OCI-LY1 (cell line): ENCODE measurements at regions not wholly inside any gene's neighbourhood (a gene's known extent, or its start where the extent isn't known, plus 50 kb on each side); places are given as distances from the start of the nearest gene placed in this dataset.

ENCODE experiments used
- H2AFZ ChIP-seq: fragments of 200-600 bp; sonication (generic), shearing (Covaris generic); 2 replicates; pipeline ENCODE4 v1.6.0; 2014; ENCODE audit warnings: antibody characterized with exemption, mild to moderate bottlenecking, low read length
- H3F3A ChIP-seq: fragments of 200-600 bp; sonication (generic), shearing (Covaris generic); 2 replicates; pipeline ENCODE4 v1.6.0; 2014; ENCODE audit warnings: mild to moderate bottlenecking, antibody characterized with exemption, low read length, moderate library complexity; ENCODE audit not compliant: insufficient read depth
- H3K27ac ChIP-seq: fragments of 200-600 bp; sonication (generic); 2 replicates; pipeline ENCODE4 v1.5.1; 2014; ENCODE audit warnings: low read length, mixed run types, mild to moderate bottlenecking, low read depth; ENCODE audit not compliant: poor library complexity, severe bottlenecking
- H3K27me3 ChIP-seq: fragments of 200-600 bp; sonication (generic); 2 replicates; pipeline ENCODE4 v1.6.0; 2014; ENCODE audit warnings: antibody characterized with exemption, mild to moderate bottlenecking, low read length, moderate library complexity; ENCODE audit not compliant: insufficient read depth
- H3K36me3 ChIP-seq: fragments of 200-600 bp; sonication (generic); 2 replicates; pipeline ENCODE4 v1.6.1; 2014; ENCODE audit warnings: mild to moderate bottlenecking, antibody characterized with exemption, low read length, moderate library complexity, mixed read lengths; ENCODE audit not compliant: insufficient read depth
- H3K4me1 ChIP-seq: fragments of 200-600 bp; sonication (generic); 2 replicates; pipeline ENCODE4 v1.5.1; 2014; ENCODE audit warnings: mild to moderate bottlenecking, low read length, moderate library complexity; ENCODE audit not compliant: insufficient read depth, severe bottlenecking
- H3K4me2 ChIP-seq: fragments of 200-600 bp; sonication (generic), shearing (Covaris generic); 2 replicates; pipeline ENCODE4 v1.6.1; 2014; ENCODE audit warnings: low read length
- H3K4me3 ChIP-seq: fragments of 200-600 bp; sonication (generic); 2 replicates; pipeline ENCODE4 v1.5.1; 2014; ENCODE audit warnings: low read length, low read depth, mild to moderate bottlenecking, mixed read lengths; ENCODE audit not compliant: poor library complexity, severe bottlenecking
- H3K79me2 ChIP-seq: fragments of 200-600 bp; shearing (Covaris generic); 2 replicates; pipeline ENCODE4 v1.6.1; 2016; ENCODE audit warnings: mixed run types, low read length, mixed read lengths; ENCODE audit not compliant: insufficient read depth
- H3K9ac ChIP-seq: fragments of 200-600 bp; sonication (generic), shearing (Covaris generic); 2 replicates; pipeline ENCODE4 v1.6.1; 2014; ENCODE audit warnings: mild to moderate bottlenecking, low read length, mixed read lengths
- H3K9me2 ChIP-seq: fragments of 200-600 bp; sonication (generic), shearing (Covaris generic); 2 replicates; pipeline ENCODE4 v1.6.1; 2014; ENCODE audit warnings: low read depth, mild to moderate bottlenecking, low read length, mixed read lengths
- H3K9me3 ChIP-seq: fragments of 200-600 bp; shearing (Covaris generic); 2 replicates; pipeline ENCODE4 v1.6.1; 2014; ENCODE audit warnings: low read length, mixed read lengths
- H4K20me1 ChIP-seq: fragments of 200-600 bp; sonication (generic), shearing (Covaris generic); 2 replicates; pipeline ENCODE4 v1.6.0; 2016; ENCODE audit warnings: mild to moderate bottlenecking, low read length; ENCODE audit not compliant: insufficient read depth
- CTCF ChIP-seq: fragments of 200-600 bp; sonication (generic), shearing (Covaris generic); IDR thresholded peaks from 2 replicates; pipeline ENCODE4 v1.5.1; 2017; ENCODE audit warnings: mild to moderate bottlenecking, antibody characterized with exemption, low read length, moderate library complexity, mixed read lengths
- EZH2 ChIP-seq: fragments of 200-600 bp; sonication (generic), shearing (Covaris generic); IDR thresholded peaks from 2 replicates; pipeline ENCODE4 v1.8.0; 2017; ENCODE audit warnings: borderline replicate concordance, mixed run types, mild to moderate bottlenecking, antibody characterized with exemption, low read length, moderate library complexity, mixed read lengths

GRCh38 chr4:15130441-15130840, 128.2 kb downstream of the CPEB2 start:
- no peaks in the 10 kb centered on the region for H3K79me2 ChIP-seq
- H3K36me3 ChIP-seq = no peaks in the 10 kb centered on the region
- H3K27ac ChIP-seq = no peak overlapping the region
- H3F3A ChIP-seq = no peaks in the 10 kb centered on the region
- H3K27me3 ChIP-seq = no peaks in the 10 kb centered on the region
- no peak overlapping the region for H3K4me3 ChIP-seq
- no peaks in the 10 kb centered on the region for H3K9me3 ChIP-seq
- no peak overlapping the region for H2AFZ ChIP-seq
- no peaks in the 10 kb centered on the region for H4K20me1 ChIP-seq
- no peaks in the 10 kb centered on the region for H3K9me2 ChIP-seq
- no peaks in the 10 kb centered on the region for H3K4me1 ChIP-seq
- no peak overlapping the region for H3K4me2 ChIP-seq
- TF ChIP-seq EZH2 = no peak
- no peak for TF ChIP-seq CTCF
- no peak overlapping the region for H3K9ac ChIP-seq

DNA sequence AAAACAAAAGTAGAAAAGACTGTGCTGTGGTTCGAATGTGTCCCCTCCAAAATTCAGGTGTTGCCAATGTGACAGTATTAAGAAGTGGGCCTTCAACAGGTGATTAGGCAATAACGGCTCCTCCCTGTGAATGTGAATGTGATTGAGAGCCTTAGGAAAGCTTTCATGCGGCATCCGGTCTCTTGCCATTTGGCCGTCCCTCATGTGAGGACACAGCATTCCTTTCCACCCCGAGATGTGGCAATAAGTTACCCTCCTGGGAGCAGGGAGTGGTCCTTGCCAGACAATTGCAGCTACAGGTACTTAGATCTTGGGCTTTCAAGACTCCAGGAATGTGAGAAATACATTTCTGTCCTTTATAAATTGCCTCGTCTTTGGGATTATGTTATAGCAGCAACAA, 129.3 kb downstream of the CPEB2 start:
- Histone ChIP-seq H3K79me2 (no peaks in the 10 kb centered on the region), H3K4me2 (no peak overlapping the region), H3K9me3 (no peaks in the 10 kb centered on the region), H3K4me1 (no peaks in the 10 kb centered on the region), H3K4me3 (no peak overlapping the region), H3K9ac (no peak overlapping the region), H4K20me1 (no peaks in the 10 kb centered on the region), H3K9me2 (no peaks in the 10 kb centered on the region), H3K27me3 (no peaks in the 10 kb centered on the region), H3K27ac (no peak overlapping the region), H2AFZ (no peak overlapping the region), H3K36me3 (no peaks in the 10 kb centered on the region), H3F3A (no peaks in the 10 kb centered on the region)
- TF ChIP-seq CTCF = no peak
- no peak for TF ChIP-seq EZH2

GRCh38 chr4:15132739-15133138, 130.5 kb downstream of the CPEB2 start:
- Histone ChIP-seq H3K27ac (no peak overlapping the region), H3K4me1 (no peaks in the 10 kb centered on the region), H4K20me1 (no peaks in the 10 kb centered on the region), H3K4me2 (no peak overlapping the region), H3K27me3 (no peaks in the 10 kb centered on the region), H3K79me2 (no peaks in the 10 kb centered on the region), H3K9ac (no peak overlapping the region), H3K4me3 (no peak overlapping the region), H3K9me3 (no peaks in the 10 kb centered on the region), H3K36me3 (no peaks in the 10 kb centered on the region), H2AFZ (no peak overlapping the region), H3K9me2 (no peaks in the 10 kb centered on the region), H3F3A (no peaks in the 10 kb centered on the region)
- TF ChIP-seq CTCF = no peak
- TF ChIP-seq EZH2 = no peak
